HG03196 (cell line): ENCODE measurements at regions not wholly inside any gene's neighbourhood (a gene's known extent, or its start where the extent isn't known, plus 50 kb on each side); places are given as distances from the start of the nearest gene placed in this dataset.

Experiments used
- ATAC-seq: cut with Tn5 transposase; IDR thresholded peaks from one replicate; pipeline ENCODE4 v1.9.1; 2021; ENCODE audit not compliant: unreplicated experiment

- no peak for ATAC-seq
Measured at GRCh38 chr13:40069173-40070044, 413.9 kb downstream of the COG6 start.

GRCh38 chr13:40070357-40070756, 414.9 kb downstream of the COG6 start:
- no peak for ATAC-seq

- no peak for ATAC-seq
Measured at GRCh38 chr13:40072663-40073120, 417.2 kb downstream of the COG6 start.

- no peak for ATAC-seq
Measured at GRCh38 chr13:40074338-40074737, 418.9 kb downstream of the COG6 start.

- no peak for ATAC-seq
Measured at GRCh38 chr13:40075281-40075680, 419.8 kb downstream of the COG6 start.

GRCh38 chr13:40076765-40077362, 421.4 kb downstream of the COG6 start:
- ATAC-seq: no peak

- no peak for ATAC-seq
Measured at GRCh38 chr13:40077396-40078027, 422.1 kb downstream of the COG6 start.

- no peak for ATAC-seq
Measured at GRCh38 chr13:40079721-40080120, 424.3 kb downstream of the COG6 start.

GRCh38 chr13:40080676-40081075, 425.2 kb downstream of the COG6 start:
- no peak for ATAC-seq

GRCh38 chr13:40082639-40083038, 427.2 kb downstream of the COG6 start:
- ATAC-seq: no peak

- no peak for ATAC-seq
Measured at GRCh38 chr13:40083841-40084240, 428.4 kb downstream of the COG6 start.

- no peak for ATAC-seq
Measured at GRCh38 chr13:40084934-40085333, 429.5 kb downstream of the COG6 start.

GRCh38 chr13:40087091-40088002, 431.9 kb downstream of the COG6 start:
- no peak for ATAC-seq

- no peak for ATAC-seq
Measured at GRCh38 chr13:40094056-40094455, 438.6 kb downstream of the COG6 start.

- ATAC-seq: no peak
Measured at GRCh38 chr13:40095695-40096356, 440.4 kb downstream of the COG6 start.

GRCh38 chr13:40096357-40096901, 441.0 kb downstream of the COG6 start:
- no peak for ATAC-seq

GRCh38 chr13:40098246-40098645, 442.8 kb downstream of the COG6 start:
- no peak for ATAC-seq

GRCh38 chr13:40101708-40102359, 446.4 kb downstream of the COG6 start:
- ATAC-seq: peak; percentile 78

GRCh38 chr13:40102360-40102727, 446.9 kb downstream of the COG6 start:
- peak; percentile 5 for ATAC-seq

GRCh38 chr13:40102854-40103253, 447.4 kb downstream of the COG6 start:
- no peak for ATAC-seq
